ENCODE measurements at regions not wholly inside any gene's neighbourhood (a gene's known extent, or its start where the extent isn't known, plus 50 kb on each side); places are given as distances from the start of the nearest gene placed in this dataset.
"Not testable (repeated sequence)": the region's sequence is repeated elsewhere in the genome, so short reads cannot be mapped to it uniquely, and the experiment has no call there.

DNA sequence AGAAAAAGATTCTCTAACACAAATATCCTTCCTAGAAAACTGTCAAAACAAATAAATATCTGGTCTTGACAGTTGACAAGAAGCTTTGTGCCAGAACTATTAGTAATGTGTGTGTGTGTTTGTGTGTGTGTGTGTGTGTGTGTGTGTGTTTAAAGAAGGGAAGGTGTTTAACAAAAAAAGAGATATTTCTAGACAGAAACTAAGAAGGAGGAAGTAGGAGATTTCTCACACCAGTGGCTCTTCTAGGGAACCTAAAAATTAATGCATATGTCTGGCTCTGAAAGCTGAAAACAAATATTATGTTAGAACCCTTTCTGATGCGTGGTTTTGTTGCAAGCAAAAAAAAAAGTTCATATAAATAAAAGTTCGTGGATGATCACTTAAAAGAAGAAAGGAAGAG is 277.5 kb downstream of the RPS4Y2 start:
- DNase-seq (ENCODE audit: low read depth) = no peak

DNA sequence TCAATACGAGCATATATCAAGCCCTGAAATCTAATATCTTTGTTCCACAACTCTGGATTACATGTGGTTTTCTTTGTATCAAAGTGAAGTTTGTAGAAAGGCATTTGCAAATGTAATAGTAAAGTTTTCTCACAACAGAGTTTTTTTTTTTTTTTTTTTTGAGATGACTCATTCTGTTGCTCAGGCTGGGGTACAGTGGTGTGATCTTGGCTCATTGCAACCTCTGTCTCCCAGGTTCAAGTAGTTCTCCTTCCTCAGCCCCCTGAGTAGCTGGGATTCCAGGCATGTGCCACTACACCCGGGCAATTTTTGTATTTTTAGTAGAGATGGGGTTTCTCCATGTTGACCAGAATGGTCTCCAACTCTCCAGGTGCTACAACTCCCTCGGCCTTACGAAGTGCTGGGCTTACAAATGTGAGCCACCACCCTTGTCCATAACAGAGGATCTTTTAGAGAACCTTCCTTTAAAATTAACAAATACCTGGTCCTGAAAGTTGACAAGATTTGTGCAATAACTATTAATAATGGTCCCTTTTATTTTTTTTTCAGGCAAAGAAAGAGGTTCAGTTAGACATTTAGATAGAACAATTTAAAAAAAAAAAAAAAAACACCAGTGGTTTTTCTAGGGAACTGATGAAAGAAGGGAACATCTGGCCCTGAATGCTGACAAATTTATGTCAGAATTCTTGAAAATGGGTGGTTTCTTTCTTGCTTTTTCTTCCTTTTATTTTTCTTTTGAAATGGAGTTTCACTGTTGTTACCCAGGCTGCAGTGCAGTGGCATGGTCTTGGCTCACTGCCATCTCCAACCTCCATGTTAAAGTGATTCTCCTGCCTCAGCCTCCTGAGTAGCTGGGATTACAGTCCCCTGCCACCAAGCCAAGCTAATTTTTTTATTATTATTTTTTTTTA is 278.5 kb downstream of the RPS4Y2 start:
- DNase-seq (ENCODE audit: low read depth) = no peak

DNA sequence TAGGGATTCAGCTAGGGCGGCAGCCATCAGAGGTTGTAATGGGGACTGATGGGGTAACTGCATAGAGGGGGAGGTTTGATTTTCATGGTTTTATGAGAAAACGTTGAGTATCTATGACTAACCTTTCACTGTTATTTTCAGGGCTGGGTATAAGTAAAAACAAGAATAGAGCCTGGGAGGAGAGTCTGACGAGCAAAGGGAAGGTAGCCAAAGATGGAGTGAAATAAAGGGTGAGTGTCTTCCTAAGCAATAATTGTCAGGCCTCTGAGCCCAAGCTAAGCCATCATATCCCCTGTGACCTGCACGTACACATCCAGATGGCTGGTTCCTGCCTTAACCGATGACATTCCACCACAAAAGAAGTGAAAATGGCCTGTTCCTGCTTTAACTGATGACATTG is 281.5 kb downstream of the RPS4Y2 start:
- DNase-seq (ENCODE audit: low read depth) = not testable (repeated sequence)

DNA sequence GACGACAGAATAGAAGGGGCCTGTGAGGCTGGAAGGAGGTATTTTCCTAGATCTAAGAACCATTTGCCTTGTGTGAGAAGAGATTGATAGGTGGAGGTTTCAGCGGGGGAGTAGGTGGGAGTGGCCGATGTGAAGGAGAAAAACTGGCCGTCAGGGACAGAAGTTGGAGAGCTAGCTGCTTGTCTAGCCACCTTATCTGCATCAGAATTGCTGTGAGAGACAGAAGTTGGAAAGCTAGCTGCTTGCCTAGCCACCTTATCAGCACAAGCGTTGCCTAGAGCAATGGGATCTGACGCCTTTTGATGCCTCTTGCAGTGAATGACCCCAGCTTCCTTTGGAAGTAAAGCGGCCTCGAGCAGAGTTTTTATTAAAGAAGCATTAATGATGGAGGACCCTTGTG is 283.9 kb downstream of the RPS4Y2 start:
- DNase-seq (ENCODE audit: low read depth) = no peak

DNA sequence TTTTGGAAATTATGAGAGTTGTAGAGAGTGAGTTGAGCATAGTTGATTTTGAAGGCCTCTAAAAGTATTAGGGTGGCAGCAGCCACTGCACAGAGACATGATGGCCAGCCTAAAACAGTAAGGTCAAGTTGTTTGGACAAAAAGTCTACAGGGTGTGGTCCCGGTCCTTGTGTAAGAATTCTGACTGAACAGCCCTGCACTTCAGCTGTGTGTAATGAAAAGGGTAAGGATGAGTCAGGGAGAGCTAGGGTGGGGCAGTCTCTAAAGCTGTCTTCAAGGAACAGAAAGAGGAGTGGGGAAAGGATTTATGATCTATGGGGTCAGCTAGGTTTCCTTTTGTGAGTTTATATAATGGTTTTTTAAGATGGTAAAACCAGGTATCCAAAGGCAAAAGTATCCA is 284.8 kb downstream of the RPS4Y2 start:
- not testable (repeated sequence) for DNase-seq (ENCODE audit: low read depth)

DNA sequence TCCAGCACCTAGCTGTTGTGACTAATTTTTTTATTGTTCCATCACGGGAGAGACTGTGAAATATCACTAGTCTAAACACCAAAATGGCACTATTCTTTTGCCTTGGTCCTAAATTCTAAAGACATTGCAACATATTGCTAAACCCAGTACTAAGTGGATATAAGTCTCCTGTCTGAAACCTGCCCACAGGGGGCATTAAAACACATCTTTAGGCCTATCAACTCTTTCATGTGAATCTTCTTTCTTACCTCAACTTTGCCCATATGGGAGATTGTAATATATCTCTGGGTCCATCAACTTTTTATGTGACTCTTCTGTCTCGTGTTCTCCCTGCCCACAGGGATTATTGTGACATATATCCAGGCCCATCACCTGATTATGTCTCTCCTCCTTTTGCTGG is 317.2 kb downstream of the RPS4Y2 start:
- DNase-seq (ENCODE audit: low read depth) = no peak

DNA sequence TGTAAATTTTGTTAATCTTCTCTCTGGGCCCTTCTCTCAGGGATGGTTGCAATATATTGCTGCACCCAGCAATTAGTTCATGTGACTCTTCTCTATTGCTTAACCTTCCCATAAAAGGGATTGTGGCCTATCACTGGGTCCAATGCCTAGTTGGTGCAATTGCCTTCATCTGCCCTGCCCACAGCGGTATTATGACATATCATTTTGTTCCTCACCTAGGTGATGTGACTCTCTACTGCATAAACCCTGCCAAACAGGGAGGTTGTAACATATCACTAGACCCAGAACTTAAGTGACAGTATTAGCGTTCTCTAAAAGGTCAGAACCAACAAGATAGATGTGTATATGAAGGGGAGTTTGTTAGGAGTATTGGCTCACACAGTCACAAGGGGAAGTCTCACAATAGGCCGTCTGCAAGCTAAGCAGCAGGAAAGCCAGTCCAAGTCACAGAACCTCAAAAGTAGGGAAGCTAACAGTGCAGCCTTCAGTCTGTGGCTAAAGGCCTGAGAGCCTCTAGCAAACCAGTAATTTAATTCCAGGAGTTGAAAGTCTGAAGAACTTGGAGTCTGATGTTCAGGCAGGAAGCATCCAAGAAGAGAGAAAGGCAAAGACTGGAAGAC is 317.8 kb downstream of the RPS4Y2 start:
- no peak for DNase-seq (ENCODE audit: low read depth)

DNA sequence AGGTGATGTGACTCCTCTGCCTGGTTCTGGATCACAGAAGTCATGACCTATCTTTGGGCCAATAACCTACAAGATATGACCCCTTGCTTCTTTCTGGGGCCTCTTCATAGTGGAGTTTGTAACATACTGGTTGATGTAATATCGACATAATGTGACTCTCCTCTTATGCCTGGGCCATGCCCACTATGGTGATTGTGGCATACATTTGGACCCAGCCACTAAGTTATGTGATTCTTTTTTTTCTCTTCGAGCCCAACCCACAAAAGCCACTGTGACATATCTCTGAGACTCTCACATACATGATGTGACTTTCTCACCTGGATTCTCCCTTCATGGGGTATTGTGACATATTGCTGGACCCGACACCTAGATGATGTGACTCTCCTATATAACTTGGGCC is 319.8 kb downstream of the RPS4Y2 start:
- DNase-seq (ENCODE audit: low read depth) = no peak

DNA sequence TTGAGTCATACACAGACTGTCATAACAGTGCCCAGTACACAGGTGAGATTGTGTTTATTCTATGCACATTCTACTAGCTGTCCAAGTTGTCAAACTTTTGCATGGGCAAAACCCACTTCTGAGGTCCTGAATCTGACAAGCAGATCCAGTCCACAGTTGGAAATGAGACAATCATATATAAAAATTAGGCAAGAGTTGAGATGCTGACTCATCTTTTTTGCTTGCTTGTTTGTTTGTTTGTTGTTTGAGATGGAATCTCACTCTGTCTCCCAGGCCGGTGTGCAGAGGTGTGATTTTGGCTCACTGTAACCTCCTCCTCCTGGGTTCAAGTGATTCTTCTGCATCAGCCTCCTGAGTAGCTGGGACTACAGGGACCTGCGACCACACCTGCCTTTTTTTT is 323.8 kb downstream of the RPS4Y2 start:
- no peak for DNase-seq (ENCODE audit: low read depth)

DNA sequence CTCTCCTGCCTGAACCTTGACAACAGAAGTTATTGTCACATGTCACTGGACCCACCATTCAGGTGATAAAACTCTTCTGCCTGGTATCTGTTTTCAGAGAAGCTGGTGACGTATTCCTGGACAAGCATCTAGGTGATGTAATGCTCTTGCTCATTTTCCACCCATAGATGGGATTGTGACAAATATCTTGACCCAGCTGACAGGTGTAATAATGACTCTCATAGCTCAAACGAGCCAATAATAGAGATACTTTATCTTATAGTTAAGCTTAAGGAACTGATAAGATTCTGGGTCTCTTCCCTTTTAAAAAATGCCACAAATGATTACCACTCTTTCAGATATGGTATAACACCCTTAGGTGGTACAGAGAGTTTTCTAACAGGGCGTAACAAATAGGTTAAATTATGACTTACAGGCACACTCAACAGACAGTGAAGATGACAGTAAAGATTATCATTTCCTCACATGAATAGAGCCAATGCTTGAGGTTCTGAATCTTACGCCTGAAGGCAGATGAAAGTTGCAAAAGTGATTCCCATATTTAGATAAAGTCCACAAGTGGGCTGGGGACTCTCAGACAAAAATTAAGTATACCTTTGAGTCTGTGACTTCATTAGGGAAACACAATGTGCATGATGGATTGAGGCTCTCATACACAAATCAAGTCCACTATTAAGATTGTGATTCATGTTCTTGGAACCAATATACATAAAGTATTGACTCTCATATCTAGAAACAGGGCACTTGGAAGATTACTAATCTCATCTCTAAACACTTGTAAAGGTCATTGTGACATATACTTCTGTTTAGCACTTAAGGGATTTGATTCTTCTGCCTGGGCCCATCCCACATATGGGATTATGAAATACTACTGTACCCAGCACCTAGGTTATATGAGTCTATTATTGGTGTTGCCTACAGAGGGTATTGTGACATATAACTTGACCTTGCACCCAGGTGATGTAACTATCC is 326.0 kb downstream of the RPS4Y2 start:
- DNase-seq (ENCODE audit: low read depth) = no peak

DNA sequence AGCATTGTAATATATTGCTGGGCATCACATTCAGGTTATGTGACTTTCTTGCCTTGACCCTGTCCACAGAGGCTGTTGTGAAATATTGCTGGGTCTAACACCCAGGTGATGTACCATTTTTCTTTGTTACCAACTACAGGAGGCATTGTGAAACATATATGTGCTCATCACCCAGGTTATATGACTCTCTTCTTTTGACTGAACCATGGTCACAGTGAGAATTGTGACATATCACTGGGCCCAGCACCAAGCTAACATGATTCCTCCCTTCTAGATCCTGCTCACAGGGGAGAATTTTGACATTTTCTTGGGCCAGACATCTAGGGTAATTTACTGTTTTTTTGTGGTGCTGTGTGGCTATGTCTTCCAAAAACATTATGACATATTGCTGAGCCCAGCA is 326.7 kb downstream of the RPS4Y2 start:
- DNase-seq (ENCODE audit: low read depth) = no peak

DNA sequence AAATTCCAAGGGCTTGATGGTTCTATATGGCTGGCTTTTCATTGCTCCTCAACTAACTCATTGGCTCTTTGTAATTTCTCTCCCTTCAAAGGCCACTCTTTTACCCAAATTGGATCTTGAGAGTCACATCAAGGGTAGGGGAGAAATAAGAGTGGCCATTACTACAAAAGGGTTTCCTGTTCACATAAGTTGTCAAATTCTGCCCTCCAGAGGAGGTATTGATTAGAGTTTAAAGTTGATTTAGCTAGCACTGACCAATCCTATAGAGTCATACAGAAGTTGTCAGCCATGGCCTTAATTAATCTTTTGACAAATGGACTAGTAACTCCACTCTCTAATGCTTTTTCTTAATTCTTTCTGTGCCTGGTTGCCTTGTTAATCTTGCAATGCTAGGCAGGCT is 336.0 kb downstream of the RPS4Y2 start:
- DNase-seq (ENCODE audit: low read depth) = no peak

DNA sequence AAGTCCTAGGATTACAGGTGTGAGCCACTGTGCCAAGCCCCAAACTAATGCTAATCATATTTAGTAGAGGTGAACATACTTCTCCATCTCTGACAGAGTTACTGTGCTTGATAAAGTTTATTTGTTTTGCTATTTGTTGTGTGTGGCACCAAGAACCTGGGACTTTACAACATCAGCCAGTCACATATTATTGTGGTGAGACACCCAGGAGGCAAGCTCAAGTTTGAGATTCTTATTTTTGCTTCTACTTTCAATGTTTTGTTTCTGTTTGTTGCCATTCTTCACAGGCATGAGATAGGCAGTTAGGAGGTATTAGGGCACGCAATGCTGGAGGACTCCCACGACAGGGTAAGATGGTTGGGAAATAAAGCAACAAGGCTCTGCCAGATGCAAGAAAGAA is 346.6 kb downstream of the RPS4Y2 start:
- DNase-seq (ENCODE audit: low read depth) = no peak

DNA sequence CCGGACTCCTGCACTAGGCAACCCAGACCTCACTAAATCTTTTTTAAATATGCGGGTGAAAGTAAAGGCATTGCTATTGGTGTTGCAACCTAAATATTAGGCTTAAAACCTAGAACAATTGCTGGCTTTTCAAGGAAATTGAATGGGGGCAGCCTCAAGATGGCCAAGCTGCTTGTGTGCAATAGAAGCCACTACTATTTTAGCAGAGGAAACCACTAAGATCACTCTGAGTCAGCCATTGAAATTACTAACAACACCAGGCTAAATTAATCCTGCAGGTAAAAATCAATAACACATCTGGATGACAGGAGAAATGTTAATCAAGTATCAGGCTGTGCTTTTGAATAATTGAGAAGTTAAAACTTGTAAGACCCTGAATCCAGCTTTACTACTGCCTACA is 348.0 kb downstream of the RPS4Y2 start:
- DNase-seq (ENCODE audit: low read depth) = no peak

DNA sequence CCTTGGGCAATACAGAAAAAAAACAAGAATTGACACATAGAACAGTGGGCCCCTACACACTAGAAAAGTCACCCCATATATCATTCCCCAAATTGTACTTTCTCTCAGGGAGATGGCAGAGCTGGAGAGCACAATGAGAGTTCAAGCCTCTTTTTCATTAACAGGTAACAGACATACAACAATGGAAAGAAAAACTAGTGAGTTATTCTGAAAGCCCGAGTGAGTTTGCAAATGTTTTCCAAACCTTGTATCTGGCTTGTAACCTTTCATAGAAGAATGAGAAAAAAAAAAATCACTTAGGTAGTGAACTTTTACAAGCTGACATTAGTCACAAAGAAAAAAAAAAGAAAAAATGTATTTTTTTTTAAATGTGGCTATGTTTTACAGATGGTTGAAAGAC is 349.6 kb downstream of the RPS4Y2 start:
- DNase-seq (ENCODE audit: low read depth) = no peak

DNA sequence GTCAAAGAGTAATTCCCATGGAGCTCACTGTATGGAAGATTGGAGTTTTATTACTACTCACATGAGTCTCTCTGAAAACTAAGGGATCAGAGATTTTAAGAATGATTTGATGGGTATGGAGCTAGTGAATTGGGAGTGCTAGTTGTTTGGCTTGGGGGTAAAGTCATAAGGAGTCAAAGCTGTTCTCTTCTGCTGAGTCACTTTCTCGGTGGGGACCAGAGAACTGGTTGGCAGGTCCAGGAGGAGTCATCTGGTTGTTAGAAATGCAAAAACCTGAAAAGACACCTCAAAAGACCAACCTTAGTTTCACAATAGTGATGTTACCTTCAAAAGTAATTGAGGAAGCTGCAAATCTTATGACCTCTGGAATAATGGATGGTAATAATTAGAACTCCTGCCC is 355.4 kb downstream of the RPS4Y2 start:
- DNase-seq (ENCODE audit: low read depth) = no peak

DNA sequence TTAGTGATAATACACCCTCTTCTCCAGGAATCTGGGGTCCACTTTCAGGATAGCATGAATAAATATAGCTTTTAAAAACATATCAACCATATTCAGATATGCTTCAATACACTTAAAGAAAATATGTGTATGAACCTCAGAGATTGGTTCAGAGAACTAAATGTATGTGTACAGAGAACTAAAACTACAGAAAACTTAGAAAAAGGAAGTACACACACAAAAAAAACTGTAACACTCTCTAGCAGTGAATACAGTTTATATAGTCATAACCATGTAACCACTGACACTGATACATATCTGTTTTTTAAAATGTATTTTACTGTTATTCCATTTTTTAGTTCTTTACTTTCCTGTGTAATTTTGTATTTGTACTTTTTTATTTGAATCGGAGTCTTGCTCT is 365.2 kb downstream of the RPS4Y2 start:
- no peak for DNase-seq (ENCODE audit: low read depth)

DNA sequence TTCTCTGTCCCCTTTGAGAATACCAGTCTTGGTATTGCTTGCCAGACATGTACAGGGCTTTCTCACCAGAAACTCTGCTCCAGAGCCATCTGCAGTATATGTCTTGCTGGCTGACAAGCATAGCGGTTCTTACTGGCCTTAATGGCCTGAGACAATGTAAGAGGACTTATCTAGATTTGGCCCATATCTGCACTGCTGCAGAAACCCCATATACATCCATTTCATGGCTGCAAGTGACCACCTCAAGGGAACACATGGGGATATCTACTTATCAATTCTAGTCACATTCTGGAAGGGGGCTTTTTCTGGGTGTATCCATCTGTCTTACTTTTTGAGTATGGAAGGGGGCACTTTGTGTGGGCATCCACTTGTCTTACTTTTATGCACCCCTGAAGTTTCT is 375.5 kb upstream of the RBMY1B start:
- DNase-seq (ENCODE audit: low read depth) = no peak

DNA sequence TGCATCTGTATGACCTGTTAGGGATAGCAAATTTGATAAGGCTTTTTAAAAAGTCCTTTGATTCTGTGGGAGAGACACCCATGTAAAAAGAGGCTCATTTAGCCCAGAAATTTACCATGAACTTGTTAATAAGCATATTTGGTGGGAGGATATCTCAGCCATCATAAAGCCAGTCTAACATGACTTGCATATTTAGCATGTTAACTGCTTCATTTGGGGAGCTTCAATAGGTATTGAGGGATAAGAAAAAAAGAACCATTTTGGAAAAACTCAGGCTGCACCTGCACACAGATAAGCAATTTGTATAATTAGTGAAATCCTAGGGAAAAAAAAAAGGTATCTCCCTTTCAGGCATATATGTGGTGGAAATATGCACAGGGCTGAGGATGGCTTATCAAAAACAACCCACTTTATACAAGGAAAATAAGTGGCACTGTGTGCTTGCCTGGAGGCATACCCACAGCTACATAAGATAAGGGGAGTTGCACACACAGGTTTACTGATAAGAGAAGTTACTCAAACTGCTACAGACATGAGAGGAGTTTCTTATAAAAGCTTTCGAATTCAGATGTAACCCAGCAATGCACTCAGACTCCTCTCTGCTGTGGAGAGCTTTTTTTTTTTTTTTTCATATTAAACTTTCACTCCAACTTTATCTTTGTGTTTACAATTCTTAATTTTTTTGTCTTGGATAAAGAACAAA is 372.9 kb upstream of the RBMY1B start:
- DNase-seq (ENCODE audit: low read depth) = no peak

DNA sequence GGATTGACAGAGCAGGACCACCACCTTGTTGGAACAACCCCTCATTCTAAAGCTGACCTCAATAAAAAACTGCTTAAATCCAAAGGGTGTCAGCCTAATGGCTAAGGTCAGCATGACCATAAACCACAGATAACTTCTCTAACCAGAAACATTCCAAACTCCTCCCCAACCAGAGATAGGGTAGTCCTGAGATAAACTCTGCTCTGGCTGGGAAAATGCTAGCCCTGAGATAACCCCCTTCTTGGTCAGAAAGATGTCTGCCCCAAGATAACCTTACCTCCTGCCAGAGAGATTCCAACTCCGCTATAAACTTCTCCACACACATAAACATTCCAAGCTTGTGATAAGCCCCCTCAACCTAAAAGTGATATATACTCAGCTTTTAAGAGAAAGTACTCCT is 364.8 kb upstream of the RBMY1B start:
- DNase-seq (ENCODE audit: low read depth) = no peak

DNA sequence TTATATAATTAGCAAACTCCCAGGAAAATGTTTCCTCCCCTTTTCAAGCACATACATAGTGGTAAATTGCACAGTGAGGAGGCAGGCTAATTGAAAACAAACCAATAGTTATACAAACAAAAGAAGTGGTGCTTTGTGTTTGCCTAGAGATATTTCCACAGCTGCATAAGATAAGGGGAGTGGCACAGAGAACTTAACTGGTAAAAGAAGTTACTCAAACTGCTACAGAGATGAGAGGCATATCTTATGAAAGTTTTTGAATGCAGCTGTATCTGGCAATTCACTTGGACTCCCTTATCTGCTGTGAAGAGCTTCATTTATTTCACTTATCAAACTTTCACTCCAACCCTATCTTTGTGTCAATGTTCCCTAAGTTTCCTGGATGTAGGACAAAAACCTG is 361.2 kb upstream of the RBMY1B start:
- DNase-seq (ENCODE audit: low read depth) = no peak

DNA sequence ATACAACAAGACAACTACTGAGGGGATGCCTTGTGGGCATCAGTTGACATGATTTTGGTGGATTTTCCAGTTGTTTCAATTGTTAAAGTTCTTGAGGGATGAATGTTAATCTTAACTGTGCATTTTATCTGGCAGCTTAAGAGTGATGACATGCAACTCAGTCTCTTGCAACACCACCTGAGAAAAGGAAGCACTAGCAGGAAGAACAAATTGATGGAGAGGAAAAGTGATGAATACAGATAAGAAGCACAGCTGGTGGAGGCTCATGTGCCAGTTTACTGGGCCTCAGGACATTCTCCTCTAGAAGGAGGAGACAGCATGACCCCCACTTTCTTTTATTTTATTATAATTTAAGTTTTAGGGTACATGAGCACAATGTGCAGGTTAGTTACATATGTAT is 341.3 kb upstream of the RBMY1B start:
- DNase-seq (ENCODE audit: low read depth) = no peak
